A549 (cell line): ENCODE measurements at regions not wholly inside any gene's neighbourhood (a gene's known extent, or its start where the extent isn't known, plus 50 kb on each side); places are given as distances from the start of the nearest gene placed in this dataset.
A peak's percentile ranks its signal among the peaks of the same experiment; 100 is the strongest.

Experiments used
- ATAC-seq, 2 experiments: fragments of 200-7000 bp in 1 of 2; fragments of >200 bp in 1 of 2; cut with Nextera tagmentation in 1 of 2; cut with Tn5 transposase in 1 of 2; 3 replicates each; pipeline versions ENCODE4 v1.8.0 to v1.9.1; 2018 to 2020; ENCODE audit warnings: mild to moderate bottlenecking in 1 of 2, moderate library complexity in 1 of 2
- CTCF ChIA-PET: fragments of 300-600 bp; sonication (Branson Sonifier 250); formaldehyde crosslinking; extraction: SDS; loops from one replicate; lab custom pipeline; 2021; ENCODE audit warnings: antibody characterized with exemption, inconsistent platforms; lab: Yijun Ruan, JAX
- POLR2A ChIA-PET: fragments of 350-600 bp; formaldehyde crosslinking; extraction: SDS; loops from one replicate; lab custom pipeline; 2021; ENCODE audit warnings: antibody characterized with exemption, inconsistent platforms; lab: Yijun Ruan, JAX
- DNase-seq, 2 experiments: peaks; one replicate each; pipeline versions ENCODE4 v3.0.0 to v3.0.0-alpha.2; 2011 to 2016; ENCODE audit warnings: low read depth in 1 of 2, low spot score in 1 of 2
- FAIRE-seq: peaks from 2 replicates; lab custom pipeline; 2011; peaks lifted over from hg19 to GRCh38; lab: Jason Lieb, UNC
- H3K27ac ChIP-seq, 2 experiments: fragments of >200 bp; sonication (Bioruptor Twin); formaldehyde crosslinking; 3 replicates each; pipeline ENCODE4 v1.5.1; 2016 to 2017
- H3K4me1 ChIP-seq: fragments of >200 bp; sonication (Bioruptor Twin); formaldehyde crosslinking; 3 replicates; pipeline ENCODE4 v1.6.1; 2016
- H3K4me2 ChIP-seq: fragments of >200 bp; sonication (Bioruptor Twin); formaldehyde crosslinking; 3 replicates; pipeline ENCODE4 v1.6.1; 2016
- H3K4me3 ChIP-seq: fragments of >200 bp; sonication (Bioruptor Twin); formaldehyde crosslinking; 3 replicates; pipeline ENCODE4 v1.5.1; 2016
- H3K9me3 ChIP-seq: fragments of >200 bp; sonication (Bioruptor Twin); formaldehyde crosslinking; 3 replicates; pipeline ENCODE4 v1.6.1; 2016
- CTCF ChIP-seq: fragments of >200 bp; sonication (Bioruptor Twin); formaldehyde crosslinking; IDR thresholded peaks from 3 replicates; pipeline ENCODE4 v1.5.1; 2016
- ELK1 ChIP-seq: fragments of 150-350 bp; IDR thresholded peaks from 2 replicates; pipeline ENCODE4 v1.6.1; 2014; ENCODE audit warnings: low read depth, mild to moderate bottlenecking, low read length
- FOSL2 ChIP-seq, 2 experiments: fragments of 450-650 bp in 1 of 2; fragments of >200 bp in 1 of 2; sonication (Bioruptor Twin) in 1 of 2; formaldehyde crosslinking; IDR thresholded peaks; 2 replicates each; pipeline versions ENCODE4 v1.5.0 to v1.6.1; 2016 to 2020; ENCODE audit warnings: mild to moderate bottlenecking in 1 of 2, moderate library complexity in 1 of 2
- GATA3 ChIP-seq: IDR thresholded peaks from 2 replicates; pipeline ENCODE4 v1.6.1; 2012; ENCODE audit warnings: borderline replicate concordance
- HDAC2 ChIP-seq: fragments of 200-600 bp; sonication (generic); IDR thresholded peaks from 2 replicates; pipeline ENCODE4 v1.6.1; 2016
- RAD21 ChIP-seq, 2 experiments: fragments of >200 bp in 1 of 2; sonication (Bioruptor Twin) in 1 of 2; formaldehyde crosslinking in 1 of 2; IDR thresholded peaks in 1 of 2; conservative IDR thresholded peaks in 1 of 2; 2 replicates in 1 of 2; 3 replicates in 1 of 2; pipeline ENCODE4 v1.6.1; 2012 to 2018; ENCODE audit warnings: inconsistent platforms in 1 of 2
- RARB ChIP-seq: fragments of 250-450 bp; sonication (Bioruptor Pico); IDR thresholded peaks from 2 replicates; pipeline ENCODE4 v1.8.0; 2021; ENCODE audit warnings: mild to moderate bottlenecking, moderate library complexity
- RFX5 ChIP-seq: fragments of 450-650 bp; IDR thresholded peaks from 2 replicates; pipeline ENCODE4 v1.7.1; 2014; ENCODE audit warnings: antibody characterized with exemption, mild to moderate bottlenecking, moderate library complexity
- TP53 ChIP-seq: fragments of 250-450 bp; sonication (Bioruptor Pico); IDR thresholded peaks from 2 replicates; pipeline ENCODE4 v1.5.0; 2021; ENCODE audit warnings: mild to moderate bottlenecking, moderate library complexity
- ZC3H11A ChIP-seq: fragments of 450-650 bp; IDR thresholded peaks from 2 replicates; pipeline ENCODE4 v1.6.1; 2014; ENCODE audit warnings: antibody characterized with exemption, mild to moderate bottlenecking
- WGBS: methylation state at CpG from one replicate; pipeline ENCODE4 v1.1.6; 2017; ENCODE audit errors: missing lambda C conversion rate; 5-methylcytosine and 5-hydroxymethylcytosine counted together
- TF ChIP-seq, protein P1 (sequence below): fragments of 250-450 bp; sonication (Bioruptor Pico); IDR thresholded peaks from 2 replicates; pipeline ENCODE4 v1.5.0; 2020; ENCODE audit warnings: low read depth, mild to moderate bottlenecking, moderate library complexity
- TF ChIP-seq, protein P2 (sequence below): fragments of 450-650 bp; IDR thresholded peaks from 2 replicates; pipeline ENCODE4 v1.6.1; 2014; ENCODE audit warnings: antibody characterized with exemption
- TF ChIP-seq, protein P3 (sequence below): fragments of 250-450 bp; sonication (Bioruptor Pico); IDR thresholded peaks from 2 replicates; pipeline ENCODE4 v1.5.0; 2021; ENCODE audit warnings: mild to moderate bottlenecking, moderate library complexity, borderline replicate concordance

DNA sequence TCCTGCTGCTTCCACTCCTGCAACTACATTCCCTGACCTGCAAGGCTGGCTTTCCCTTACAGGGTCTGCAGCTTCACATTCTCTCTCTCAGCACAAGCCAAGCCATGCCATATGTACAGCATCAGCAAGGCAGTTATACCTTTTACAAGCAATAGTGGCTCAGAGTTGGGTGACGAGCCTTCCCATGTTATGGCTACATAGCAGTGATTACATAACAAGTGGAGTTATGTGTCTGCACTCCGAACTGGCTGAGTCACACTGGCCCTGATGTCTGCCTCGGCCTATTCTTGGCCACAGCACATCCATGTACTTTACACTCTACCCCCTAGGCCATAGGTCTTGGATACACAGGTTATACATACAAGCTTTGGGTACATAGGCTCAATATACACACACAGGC is 52.0 kb upstream of the SNCAIP start:
- Histone ChIP-seq H3K4me1 (no peaks in the 10 kb centered on the region), H3K27ac (no peak overlapping the region), H3K4me3 (no peak overlapping the region), H3K4me2 (no peak overlapping the region), H3K9me3 (peaks cover 13% of the 10 kb centered on the region; the same call in 2 of the 3 replicates)
- DNase-seq (peak in 1 of 2 experiments; percentile 45), ATAC-seq (peak; percentile 91 to 96), FAIRE-seq (no peak)
- CTCF ChIA-PET, result no interaction called here
- TF ChIP-seq, protein P1, sequence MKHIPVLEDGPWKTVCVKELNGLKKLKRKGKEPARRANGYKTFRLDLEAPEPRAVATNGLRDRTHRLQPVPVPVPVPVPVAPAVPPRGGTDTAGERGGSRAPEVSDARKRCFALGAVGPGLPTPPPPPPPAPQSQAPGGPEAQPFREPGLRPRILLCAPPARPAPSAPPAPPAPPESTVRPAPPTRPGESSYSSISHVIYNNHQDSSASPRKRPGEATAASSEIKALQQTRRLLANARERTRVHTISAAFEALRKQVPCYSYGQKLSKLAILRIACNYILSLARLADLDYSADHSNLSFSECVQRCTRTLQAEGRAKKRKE (CRISPR knock-in tag), result no peak
- TF ChIP-seq FOSL2 (IDR thresholded peaks at IDR 0.05), result no peak
- peak; percentile 38 for TF ChIP-seq FOSL2 (CRISPR knock-in tag; IDR thresholded peaks at IDR 0.05)
- no peak for TF ChIP-seq ZC3H11A
- WGBS, result 5% methylated on average over 3 of the region's 3 CpGs
- POLR2A ChIA-PET, result no interaction called here

DNA sequence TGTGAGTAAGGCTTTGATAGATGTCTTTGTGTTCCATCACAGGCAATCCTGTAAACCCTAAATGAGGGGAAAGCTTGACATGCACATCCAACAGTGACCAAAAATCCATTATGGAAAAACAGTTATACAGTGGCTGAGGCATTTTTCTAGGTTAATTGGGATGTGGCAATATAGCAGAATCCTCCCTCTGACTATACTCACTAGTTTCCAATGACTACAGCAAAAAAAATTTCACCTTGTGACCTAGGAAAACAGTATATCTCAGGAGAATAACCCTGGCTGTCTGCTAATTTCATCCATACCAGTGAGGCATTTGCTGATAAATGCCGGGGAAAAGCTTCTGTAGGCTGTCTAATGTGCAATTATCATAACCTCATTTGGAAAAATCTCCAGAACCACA is 49.9 kb upstream of the SNCAIP start:
- 0 out of 3 replicates have a peak, but pooled peaks cover 9% of the 10 kb centered on the region for H3K9me3 ChIP-seq
- H3K4me2 ChIP-seq, result no peak overlapping the region; the same call in 2 of the 3 replicates
- FAIRE-seq (no peak), DNase-seq (no peak), ATAC-seq (peak in 1 of 2 experiments; percentile 30; a peak in 1 of 6 replicates)
- POLR2A ChIA-PET, result no interaction called here
- CTCF ChIA-PET, result no interaction called here
- WGBS, result 4% methylated on average over 1 of the region's 1 CpG
- no peak overlapping the region for H3K4me3 ChIP-seq
- no peaks in the 10 kb centered on the region for H3K4me1 ChIP-seq
- no peak overlapping the region for H3K27ac ChIP-seq
- TF ChIP-seq RFX5 (no peak), HDAC2 (no peak), FOSL2 (IDR thresholded peaks at IDR 0.05) (no peak), FOSL2 (CRISPR knock-in tag; IDR thresholded peaks at IDR 0.05) (no peak), CTCF (no peak), ELK1 (no peak), TP53 (CRISPR knock-in tag) (no peak), GATA3 (no peak), RARB (CRISPR knock-in tag) (no peak), RAD21 (conservative IDR thresholded peaks at IDR 0.05 in 1 of 2, IDR thresholded peaks at IDR 0.05 in 1 of 2) (no peak)
- TF ChIP-seq, protein P2, sequence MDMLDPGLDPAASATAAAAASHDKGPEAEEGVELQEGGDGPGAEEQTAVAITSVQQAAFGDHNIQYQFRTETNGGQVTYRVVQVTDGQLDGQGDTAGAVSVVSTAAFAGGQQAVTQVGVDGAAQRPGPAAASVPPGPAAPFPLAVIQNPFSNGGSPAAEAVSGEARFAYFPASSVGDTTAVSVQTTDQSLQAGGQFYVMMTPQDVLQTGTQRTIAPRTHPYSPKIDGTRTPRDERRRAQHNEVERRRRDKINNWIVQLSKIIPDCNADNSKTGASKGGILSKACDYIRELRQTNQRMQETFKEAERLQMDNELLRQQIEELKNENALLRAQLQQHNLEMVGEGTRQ, result no peak
- TF ChIP-seq, protein P3, sequence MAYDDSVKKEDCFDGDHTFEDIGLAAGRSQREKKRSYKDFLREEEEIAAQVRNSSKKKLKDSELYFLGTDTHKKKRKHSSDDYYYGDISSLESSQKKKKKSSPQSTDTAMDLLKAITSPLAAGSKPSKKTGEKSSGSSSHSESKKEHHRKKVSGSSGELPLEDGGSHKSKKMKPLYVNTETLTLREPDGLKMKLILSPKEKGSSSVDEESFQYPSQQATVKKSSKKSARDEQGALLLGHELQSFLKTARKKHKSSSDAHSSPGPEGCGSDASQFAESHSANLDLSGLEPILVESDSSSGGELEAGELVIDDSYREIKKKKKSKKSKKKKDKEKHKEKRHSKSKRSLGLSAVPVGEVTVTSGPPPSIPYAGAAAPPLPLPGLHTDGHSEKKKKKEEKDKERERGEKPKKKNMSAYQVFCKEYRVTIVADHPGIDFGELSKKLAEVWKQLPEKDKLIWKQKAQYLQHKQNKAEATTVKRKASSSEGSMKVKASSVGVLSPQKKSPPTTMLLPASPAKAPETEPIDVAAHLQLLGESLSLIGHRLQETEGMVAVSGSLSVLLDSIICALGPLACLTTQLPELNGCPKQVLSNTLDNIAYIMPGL (CRISPR knock-in tag), result no peak
- TF ChIP-seq, protein P1 (CRISPR knock-in tag), result no peak
